ENCODE measurements at regions not wholly inside any gene's neighbourhood (a gene's known extent, or its start where the extent isn't known, plus 50 kb on each side); places are given as distances from the start of the nearest gene placed in this dataset.
"Not testable (repeated sequence)": the region's sequence is repeated elsewhere in the genome, so short reads cannot be mapped to it uniquely, and the experiment has no call there.

DNA sequence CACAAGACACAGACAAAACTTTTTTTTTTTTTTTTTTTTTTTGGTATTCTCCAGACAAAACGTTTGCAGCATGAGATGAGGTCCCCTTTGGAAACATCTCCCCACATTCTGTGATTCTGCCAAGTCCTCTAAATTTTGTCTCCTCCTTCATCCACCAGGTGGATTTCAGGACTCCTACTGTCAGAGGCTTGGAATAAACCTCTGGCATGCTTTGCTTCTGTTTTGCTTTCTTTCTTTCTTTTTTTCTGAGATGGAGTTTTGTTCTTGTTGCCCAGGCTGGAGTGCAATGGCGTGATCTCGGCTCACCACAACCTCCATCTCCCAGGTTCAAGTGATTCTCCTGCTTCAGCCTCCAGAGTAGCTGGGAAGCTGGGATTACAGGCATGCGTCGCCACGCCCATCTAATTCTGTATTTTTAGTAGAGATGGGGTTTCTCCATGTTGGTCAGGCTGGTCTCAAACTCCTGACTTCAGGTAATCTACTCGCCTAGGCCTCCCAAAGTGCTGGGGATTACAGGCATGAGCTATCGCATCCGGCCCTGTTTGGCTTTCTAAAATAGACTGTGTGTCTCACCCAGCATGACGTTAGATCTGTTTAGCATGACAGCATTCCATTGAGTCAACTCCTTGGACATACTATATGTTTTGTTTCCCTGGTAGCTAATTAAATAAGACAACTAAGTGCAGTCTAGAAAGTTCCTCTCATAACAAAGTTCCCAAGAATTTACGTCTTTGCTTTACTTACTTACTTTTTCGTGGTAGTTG lies 142.5 kb downstream of the NPIPA7 start:
- not testable (repeated sequence) for TF ChIP-seq POLR2A (IDR thresholded peaks at IDR 0.05)
- TF ChIP-seq, protein P1, sequence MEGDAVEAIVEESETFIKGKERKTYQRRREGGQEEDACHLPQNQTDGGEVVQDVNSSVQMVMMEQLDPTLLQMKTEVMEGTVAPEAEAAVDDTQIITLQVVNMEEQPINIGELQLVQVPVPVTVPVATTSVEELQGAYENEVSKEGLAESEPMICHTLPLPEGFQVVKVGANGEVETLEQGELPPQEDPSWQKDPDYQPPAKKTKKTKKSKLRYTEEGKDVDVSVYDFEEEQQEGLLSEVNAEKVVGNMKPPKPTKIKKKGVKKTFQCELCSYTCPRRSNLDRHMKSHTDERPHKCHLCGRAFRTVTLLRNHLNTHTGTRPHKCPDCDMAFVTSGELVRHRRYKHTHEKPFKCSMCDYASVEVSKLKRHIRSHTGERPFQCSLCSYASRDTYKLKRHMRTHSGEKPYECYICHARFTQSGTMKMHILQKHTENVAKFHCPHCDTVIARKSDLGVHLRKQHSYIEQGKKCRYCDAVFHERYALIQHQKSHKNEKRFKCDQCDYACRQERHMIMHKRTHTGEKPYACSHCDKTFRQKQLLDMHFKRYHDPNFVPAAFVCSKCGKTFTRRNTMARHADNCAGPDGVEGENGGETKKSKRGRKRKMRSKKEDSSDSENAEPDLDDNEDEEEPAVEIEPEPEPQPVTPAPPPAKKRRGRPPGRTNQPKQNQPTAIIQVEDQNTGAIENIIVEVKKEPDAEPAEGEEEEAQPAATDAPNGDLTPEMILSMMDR (IDR thresholded peaks at IDR 0.05), result not testable (repeated sequence)

Data from esophagus squamous epithelium (tissue), 4 donors.